ENCODE measurements at regions not wholly inside any gene's neighbourhood (a gene's known extent, or its start where the extent isn't known, plus 50 kb on each side); places are given as distances from the start of the nearest gene placed in this dataset.

- no peak for TF ChIP-seq CTCF (IDR thresholded peaks at IDR 0.05)
- Mint-ChIP-seq H3K27ac (no peak overlapping the region), H3K36me3 (ENCODE audit: low read depth) (no peaks in the 10 kb centered on the region), H3K9me3 (no peaks in the 10 kb centered on the region), H3K4me1 (no peaks in the 10 kb centered on the region), H3K4me3 (no peak overlapping the region), H3K27me3 (no peaks in the 10 kb centered on the region)
- DNase-seq (no peak), ATAC-seq (ENCODE audit: low read depth) (no peak)
- ChIA-PET CTCF (no interaction called here), POLR2A (no interaction called here)
- intact Hi-C loops (cut with micrococcal nuclease), result loop anchor here (1.0 kb wide), 1 partner anchor 303 kb away; no protein-coding TSS in a partner anchor
Observed at GRCh38 chr6:100175814-100176310, 181.8 kb upstream of the MCHR2 start.

GRCh38 chr6:100173211-100173610 lies 179.2 kb upstream of the MCHR2 start:
- no peak for ATAC-seq (ENCODE audit: low read depth)
- no peak for TF ChIP-seq CTCF (IDR thresholded peaks at IDR 0.05)
- no peaks in the 10 kb centered on the region for H3K4me1 Mint-ChIP-seq
- H3K4me3 Mint-ChIP-seq, result no peak overlapping the region
- H3K36me3 Mint-ChIP-seq (ENCODE audit: low read depth), result no peaks in the 10 kb centered on the region
- no peak overlapping the region for H3K27ac Mint-ChIP-seq
- ChIA-PET POLR2A (no interaction called here), CTCF (no interaction called here)
- no peaks in the 10 kb centered on the region for H3K27me3 Mint-ChIP-seq
- DNase-seq, result no peak
- no peaks in the 10 kb centered on the region for H3K9me3 Mint-ChIP-seq
- intact Hi-C loops (cut with micrococcal nuclease), result no loop called here

GRCh38 chr6:100172322-100172713 lies 178.3 kb upstream of the MCHR2 start:
- ATAC-seq (ENCODE audit: low read depth), result no peak
- H3K27ac Mint-ChIP-seq, result no peak overlapping the region
- intact Hi-C loops (cut with micrococcal nuclease), result no loop called here

GRCh38 chr6:100171533-100172321 lies 177.7 kb upstream of the MCHR2 start:
- intact Hi-C loops (cut with micrococcal nuclease), result no loop called here
- Mint-ChIP-seq H3K4me1 (no peaks in the 10 kb centered on the region), H3K4me3 (no peak overlapping the region), H3K36me3 (ENCODE audit: low read depth) (no peaks in the 10 kb centered on the region), H3K27me3 (no peaks in the 10 kb centered on the region), H3K27ac (no peak overlapping the region), H3K9me3 (no peaks in the 10 kb centered on the region)
- POLR2A ChIA-PET, result no interaction called here
- CTCF ChIA-PET, result no interaction called here
- no peak for ATAC-seq (ENCODE audit: low read depth)
- TF ChIP-seq CTCF (IDR thresholded peaks at IDR 0.05), result no peak
- no peak for DNase-seq

More at GRCh38 chr6:100172322-100172713, 178.3 kb upstream of the MCHR2 start:
- DNase-seq, result no peak
- ChIA-PET POLR2A (no interaction called here), CTCF (no interaction called here)
- Mint-ChIP-seq H3K9me3 (no peaks in the 10 kb centered on the region), H3K36me3 (ENCODE audit: low read depth) (no peaks in the 10 kb centered on the region), H3K27me3 (no peaks in the 10 kb centered on the region), H3K4me3 (no peak overlapping the region), H3K4me1 (no peaks in the 10 kb centered on the region)
- no peak for TF ChIP-seq CTCF (IDR thresholded peaks at IDR 0.05)

GRCh38 chr6:100168148-100168547 lies 174.1 kb upstream of the MCHR2 start:
- no peaks in the 10 kb centered on the region for H3K9me3 Mint-ChIP-seq
- no peaks in the 10 kb centered on the region for H3K27me3 Mint-ChIP-seq
- POLR2A ChIA-PET, result no interaction called here
- no peak for ATAC-seq (ENCODE audit: low read depth)
- no peaks in the 10 kb centered on the region for H3K36me3 Mint-ChIP-seq (ENCODE audit: low read depth)
- TF ChIP-seq CTCF (IDR thresholded peaks at IDR 0.05), result no peak
- CTCF ChIA-PET, result no interaction called here
- no peak for DNase-seq
- intact Hi-C loops (cut with micrococcal nuclease), result no loop called here
- H3K4me3 Mint-ChIP-seq, result no peak overlapping the region
- no peak overlapping the region for H3K27ac Mint-ChIP-seq
- H3K4me1 Mint-ChIP-seq, result no peaks in the 10 kb centered on the region

Measured in activated B cell treated with CpG ODN at 0.5 μM for 24 hours (primary cell).